GM21723 (cell line): ENCODE measurements at regions not wholly inside any gene's neighbourhood (a gene's known extent, or its start where the extent isn't known, plus 50 kb on each side); places are given as distances from the start of the nearest gene placed in this dataset.

Experiments used
- ATAC-seq: cut with Tn5 transposase; IDR thresholded peaks from one replicate; pipeline ENCODE4 v1.9.1; 2021; ENCODE audit warnings: mild to moderate bottlenecking, moderate library complexity; ENCODE audit not compliant: unreplicated experiment

DNA sequence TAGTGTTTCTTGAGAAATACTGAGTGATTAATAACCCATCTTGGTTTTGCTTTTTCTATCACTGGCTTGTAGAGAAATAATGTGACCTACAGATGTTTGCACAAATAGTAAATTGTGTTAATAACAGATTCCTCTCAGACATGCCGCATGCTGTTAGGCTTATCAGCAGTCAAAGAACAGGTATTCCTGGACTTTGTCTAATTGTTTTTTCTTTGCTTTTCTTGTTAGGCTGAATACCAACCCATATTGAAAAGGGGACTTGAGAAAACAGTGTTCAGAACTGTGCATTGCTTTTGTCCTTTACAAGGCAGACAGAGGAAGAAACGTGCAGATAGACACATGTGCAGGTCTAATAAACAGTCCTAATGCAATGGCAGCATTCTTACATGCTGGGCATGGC is 51.0 kb upstream of the RARB start:
- no peak for ATAC-seq
